H9 (cell line): ENCODE measurements at regions not wholly inside any gene's neighbourhood (a gene's known extent, or its start where the extent isn't known, plus 50 kb on each side); places are given as distances from the start of the nearest gene placed in this dataset.

Source experiments
- DNase-seq: peaks from one replicate; pipeline ENCODE4 v3.0.0-alpha.2; 2017
- H2AFZ ChIP-seq: one replicate; pipeline ENCODE4 v1.6.1; 2013; ENCODE audit warnings: mild to moderate bottlenecking, low read length, control low read depth, moderate library complexity
- H2AK5ac ChIP-seq: 2 replicates; pipeline ENCODE4 v1.6.1; 2013; ENCODE audit warnings: low read length, control low read depth, mixed read lengths; ENCODE audit not compliant: insufficient read length
- H2BK120ac ChIP-seq: one replicate; pipeline ENCODE4 v1.6.1; 2013; ENCODE audit warnings: low read depth, mild to moderate bottlenecking, low read length, control low read depth, inconsistent platforms; ENCODE audit not compliant: poor library complexity, severe bottlenecking
- H2BK12ac ChIP-seq: 2 replicates; pipeline ENCODE4 v1.6.1; 2013; ENCODE audit warnings: low read length, control low read depth, mixed read lengths, low read depth; ENCODE audit not compliant: insufficient read length
- H2BK15ac ChIP-seq: 2 replicates; pipeline ENCODE4 v1.6.1; 2013; ENCODE audit warnings: low read depth, low read length, control low read depth
- H2BK20ac ChIP-seq: one replicate; pipeline ENCODE4 v1.6.1; 2013; ENCODE audit warnings: low read depth, mild to moderate bottlenecking, low read length, control low read depth, inconsistent platforms; ENCODE audit not compliant: poor library complexity, severe bottlenecking
- H2BK5ac ChIP-seq: 2 replicates; pipeline ENCODE4 v1.6.1; 2013; ENCODE audit warnings: low read length, control low read depth, mixed read lengths; ENCODE audit not compliant: insufficient read length
- H3K14ac ChIP-seq: 2 replicates; pipeline ENCODE4 v1.6.1; 2013; ENCODE audit warnings: low read length, control low read depth; ENCODE audit not compliant: insufficient read depth
- H3K18ac ChIP-seq: 2 replicates; pipeline ENCODE4 v1.6.1; 2013; ENCODE audit warnings: low read depth, mild to moderate bottlenecking, mixed read lengths, low read length, control low read depth; ENCODE audit not compliant: insufficient read length
- H3K23ac ChIP-seq: 2 replicates; pipeline ENCODE4 v1.6.1; 2013; ENCODE audit warnings: low read length, control low read depth, mixed read lengths, low read depth; ENCODE audit not compliant: insufficient read length
- H3K23me2 ChIP-seq: 2 replicates; pipeline ENCODE4 v1.6.1; 2013; ENCODE audit warnings: low read depth, mild to moderate bottlenecking, mixed read lengths, low read length, control low read depth; ENCODE audit not compliant: insufficient read length, poor library complexity, severe bottlenecking
- H3K27ac ChIP-seq: 2 replicates; pipeline ENCODE4 v1.5.1; 2013; ENCODE audit warnings: low read length, control low read depth, mixed read lengths, low read depth; ENCODE audit not compliant: insufficient read length
- H3K27me3 ChIP-seq: 2 replicates; pipeline ENCODE4 v1.6.1; 2013; ENCODE audit warnings: low read length, control low read depth, inconsistent platforms; ENCODE audit not compliant: insufficient read depth
- H3K4ac ChIP-seq: 2 replicates; pipeline ENCODE4 v1.6.1; 2013; ENCODE audit warnings: low read depth, mild to moderate bottlenecking, control low read depth, inconsistent platforms, low read length, moderate library complexity
- H3K4me1 ChIP-seq: 2 replicates; pipeline ENCODE4 v1.6.1; 2013; ENCODE audit warnings: low read length, control low read depth, inconsistent platforms; ENCODE audit not compliant: insufficient read depth
- H3K4me2 ChIP-seq: 2 replicates; pipeline ENCODE4 v1.6.1; 2013; ENCODE audit warnings: low read length, control low read depth, mixed read lengths; ENCODE audit not compliant: insufficient read length, insufficient read depth
- H3K56ac ChIP-seq: 2 replicates; pipeline ENCODE4 v1.6.1; 2013; ENCODE audit warnings: low read depth, mild to moderate bottlenecking, mixed read lengths, low read length, control low read depth; ENCODE audit not compliant: insufficient read length
- H3K79me1 ChIP-seq: 2 replicates; pipeline ENCODE4 v1.6.1; 2013; ENCODE audit warnings: low read depth, mild to moderate bottlenecking, moderate library complexity, low read length, control low read depth, inconsistent platforms; ENCODE audit not compliant: insufficient read depth, poor library complexity, severe bottlenecking
- H3K79me2 ChIP-seq: 2 replicates; pipeline ENCODE4 v1.6.1; 2013; ENCODE audit warnings: low read length, control low read depth, inconsistent platforms; ENCODE audit not compliant: insufficient read depth
- H3K9ac ChIP-seq: 2 replicates; pipeline ENCODE4 v1.6.1; 2013; ENCODE audit warnings: low read length, control low read depth, mixed read lengths; ENCODE audit not compliant: insufficient read length; ENCODE audit errors: extremely low read depth
- H3K9me3 ChIP-seq: one replicate; pipeline ENCODE4 v1.6.1; 2013; ENCODE audit warnings: low read depth, low read length, inconsistent platforms; ENCODE audit not compliant: control insufficient read depth
- H3T11ph ChIP-seq: one replicate; pipeline ENCODE4 v1.6.1; 2013; ENCODE audit warnings: mild to moderate bottlenecking, low read length, control low read depth, inconsistent platforms
- H4K20me1 ChIP-seq: one replicate; pipeline ENCODE4 v1.6.1; 2013; ENCODE audit not compliant: control insufficient read depth, insufficient read length, insufficient read depth
- H4K5ac ChIP-seq: 2 replicates; pipeline ENCODE4 v1.6.1; 2013; ENCODE audit warnings: low read depth, mild to moderate bottlenecking, mixed read lengths, low read length, control low read depth; ENCODE audit not compliant: insufficient read length
- H4K8ac ChIP-seq: replicated peaks from 2 replicates; pipeline ENCODE4 v1.6.1; 2013; ENCODE audit warnings: low read length, control low read depth, mixed read lengths, low read depth; ENCODE audit not compliant: insufficient read length
- H4K91ac ChIP-seq: 2 replicates; pipeline ENCODE4 v1.6.1; 2013; ENCODE audit warnings: low read depth, mild to moderate bottlenecking, moderate library complexity, mixed read lengths, low read length, control low read depth; ENCODE audit not compliant: insufficient read length
- H3K27ac Mint-ChIP-seq, 3 experiments: 2 replicates in 2 of 3; 3 replicates in 1 of 3; pipeline ENCODE4 v1.8.0; 2020 to 2021; ENCODE audit warnings: mixed read lengths in 3 of 3, mild to moderate bottlenecking in 1 of 3, moderate library complexity in 1 of 3
- H3K27me3 Mint-ChIP-seq: 2 replicates; pipeline ENCODE4 v1.8.0; 2021; ENCODE audit warnings: low read depth, mild to moderate bottlenecking, moderate library complexity, mixed read lengths
- H3K36me3 Mint-ChIP-seq, 3 experiments: 2 replicates in 2 of 3; 3 replicates in 1 of 3; pipeline ENCODE4 v1.8.0; 2020 to 2021; ENCODE audit warnings: low read depth in 3 of 3, mixed read lengths in 3 of 3; ENCODE audit not compliant: insufficient read depth in 1 of 3
- H3K4me1 Mint-ChIP-seq, 2 experiments: 2 replicates each; pipeline ENCODE4 v1.8.0; 2020; ENCODE audit warnings: mixed read lengths in 2 of 2
- H3K4me3 Mint-ChIP-seq, 2 experiments: 2 replicates in 1 of 2; 3 replicates in 1 of 2; pipeline ENCODE4 v1.8.0; 2020 to 2021; ENCODE audit warnings: mild to moderate bottlenecking in 2 of 2, mixed read lengths in 2 of 2, moderate library complexity in 1 of 2
- H3K9me3 Mint-ChIP-seq, 2 experiments: 2 replicates in 1 of 2; 3 replicates in 1 of 2; pipeline ENCODE4 v1.8.0; 2020; ENCODE audit warnings: mild to moderate bottlenecking in 2 of 2, mixed read lengths in 2 of 2, moderate library complexity in 1 of 2
- CTCF ChIP-seq: fragments of 200-600 bp; sonication (generic); conservative IDR thresholded peaks from 3 replicates; pipeline ENCODE4 v1.8.0; 2021; ENCODE audit warnings: antibody characterized with exemption, mild to moderate bottlenecking
- WGBS: extraction: QIAGEN DNeasy Blood & Tissue Kit; methylation state at CpG from one replicate; pipeline ENCODE4 v1.1.7; 2013; ENCODE audit warnings: missing lambda C conversion rate, low lambda C conversion rate, mixed read lengths; ENCODE audit not compliant: insufficient read length; ENCODE audit errors: extremely low coverage; 5-methylcytosine and 5-hydroxymethylcytosine counted together

GRCh38 chr9:12968093-12968492, 193.3 kb downstream of the LURAP1L start:
- Histone ChIP-seq H3K79me1 (no peaks in the 10 kb centered on the region), H3K4me2 (no peak overlapping the region), H3K27ac (no peak overlapping the region), H4K8ac (no peak overlapping the region), H2BK20ac (no peak overlapping the region), H3K9ac (no peak overlapping the region), H4K91ac (no peak overlapping the region), H2BK120ac (no peak overlapping the region), H3K23ac (no peak overlapping the region), H3K79me2 (no peaks in the 10 kb centered on the region), H2AK5ac (no peak overlapping the region), H3K56ac (no peak overlapping the region), H3T11ph (no peak overlapping the region), H3K23me2 (no peaks in the 10 kb centered on the region), H2AFZ (no peak overlapping the region), H3K4me1 (no peaks in the 10 kb centered on the region), H3K9me3 (no peaks in the 10 kb centered on the region), H3K14ac (no peak overlapping the region), H4K20me1 (no peaks in the 10 kb centered on the region), H4K5ac (no peak overlapping the region), H3K4ac (no peak overlapping the region), H2BK5ac (no peak overlapping the region), H3K18ac (no peak overlapping the region), H3K27me3 (no peaks in the 10 kb centered on the region), H2BK12ac (no peak overlapping the region), H2BK15ac (no peak overlapping the region)
- WGBS = no CpG with 5 or more reads among the region's 6 CpGs
- Mint-ChIP-seq H3K4me1 (peaks cover 4 to 5% of the 10 kb centered on the region in 2 experiments; a peak in 2 of 4 replicates), H3K9me3 (no peaks in the 10 kb centered on the region), H3K27me3 (no peaks in the 10 kb centered on the region), H3K4me3 (no peak overlapping the region), H3K27ac (0 out of 7 replicates have a peak overlapping the region, but pooled peaks of 1 of the 3 experiments have one; percentile 37), H3K36me3 (no peaks in the 10 kb centered on the region; a peak in 1 of 7 replicates)
- DNase-seq = no peak
- no peak for TF ChIP-seq CTCF
